ENCODE measurements at regions not wholly inside any gene's neighbourhood (a gene's known extent, or its start where the extent isn't known, plus 50 kb on each side); places are given as distances from the start of the nearest gene placed in this dataset.

- Histone ChIP-seq H3K9ac (ENCODE audit: low read length) (no peak overlapping the region), H2BK5ac (ENCODE audit: low read depth, low read length, poor library complexity) (no peak overlapping the region), H3K4ac (ENCODE audit: low read depth, low read length) (no peak overlapping the region), H3K14ac (ENCODE audit: low read length) (no peak overlapping the region), H3K79me1 (ENCODE audit: low read length) (peaks cover 2% of the 10 kb centered on the region), H3K27ac (ENCODE audit: low read depth, low read length) (no peak overlapping the region), H3K4me1 (ENCODE audit: control insufficient read depth in 1 of 2, insufficient read depth in 2 of 2, low read length in 2 of 2) (peaks cover 0 to 5% of the 10 kb centered on the region in 2 experiments), H3K27me3 (ENCODE audit: insufficient read depth, low read length) (no peaks in the 10 kb centered on the region), H2AK5ac (ENCODE audit: low read length) (no peak overlapping the region), H4K8ac (ENCODE audit: low read depth, low read length) (no peak overlapping the region), H3K18ac (ENCODE audit: low read length) (no peak overlapping the region), H2AFZ (ENCODE audit: insufficient read depth, low read length, poor library complexity) (no peak overlapping the region), H4K91ac (ENCODE audit: low read depth, low read length) (no peak overlapping the region), H3K79me2 (ENCODE audit: control insufficient read depth, insufficient read depth, low read length, poor library complexity) (no peaks in the 10 kb centered on the region), H3K9me3 (ENCODE audit: insufficient read depth, low read depth, low read length) (no peaks in the 10 kb centered on the region), H3K4me2 (ENCODE audit: low read length) (no peak overlapping the region), H4K12ac (ENCODE audit: low read depth, low read length) (no peak overlapping the region), H2BK120ac (ENCODE audit: insufficient read depth, low read length, poor library complexity) (no peak overlapping the region), H3K23ac (ENCODE audit: low read length) (no peak overlapping the region), H3K4me3 (ENCODE audit: low read depth, low read length) (no peak overlapping the region), H2BK12ac (ENCODE audit: low read length) (no peak overlapping the region), H3K36me3 (ENCODE audit: control insufficient read depth in 1 of 2, insufficient read depth in 2 of 2, low read length in 2 of 2) (peaks cover 0 to 2% of the 10 kb centered on the region in 2 experiments)
- no CpG with 5 or more reads among the region's 4 CpGs for WGBS (ENCODE audit: extremely low coverage, insufficient coverage, insufficient read length)
- DNase-seq, result no peak
These were observed 230.1 kb upstream of the GALNTL6 start for GRCh38 chr4:171582961-171583581.

GRCh38 chr4:171573181-171573580, 240.0 kb upstream of the GALNTL6 start:
- Histone ChIP-seq H4K12ac (ENCODE audit: low read depth, low read length) (no peak overlapping the region), H3K4me3 (ENCODE audit: low read depth, low read length) (no peak overlapping the region), H3K36me3 (ENCODE audit: control insufficient read depth in 1 of 2, insufficient read depth in 2 of 2, low read length in 2 of 2) (no peaks in the 10 kb centered on the region), H2BK120ac (ENCODE audit: insufficient read depth, low read length, poor library complexity) (no peak overlapping the region), H3K79me2 (ENCODE audit: control insufficient read depth, insufficient read depth, low read length, poor library complexity) (no peaks in the 10 kb centered on the region), H3K27ac (ENCODE audit: low read depth, low read length) (no peak overlapping the region), H2BK12ac (ENCODE audit: low read length) (no peak overlapping the region), H3K4me2 (ENCODE audit: low read length) (no peak overlapping the region), H2BK5ac (ENCODE audit: low read depth, low read length, poor library complexity) (no peak overlapping the region), H3K4me1 (ENCODE audit: control insufficient read depth in 1 of 2, insufficient read depth in 2 of 2, low read length in 2 of 2) (peaks cover 2 to 4% of the 10 kb centered on the region in 2 experiments), H4K8ac (ENCODE audit: low read depth, low read length) (no peak overlapping the region), H3K4ac (ENCODE audit: low read depth, low read length) (no peak overlapping the region), H4K91ac (ENCODE audit: low read depth, low read length) (no peak overlapping the region), H3K9ac (ENCODE audit: low read length) (no peak overlapping the region), H3K27me3 (ENCODE audit: insufficient read depth, low read length) (no peaks in the 10 kb centered on the region), H2AK5ac (ENCODE audit: low read length) (no peak overlapping the region), H3K79me1 (ENCODE audit: low read length) (no peaks in the 10 kb centered on the region), H3K18ac (ENCODE audit: low read length) (no peak overlapping the region), H3K14ac (ENCODE audit: low read length) (no peak overlapping the region), H2AFZ (ENCODE audit: insufficient read depth, low read length, poor library complexity) (no peak overlapping the region), H3K9me3 (ENCODE audit: insufficient read depth, low read depth, low read length) (peaks cover 2% of the 10 kb centered on the region), H3K23ac (ENCODE audit: low read length) (no peak overlapping the region)
- DNase-seq, result no peak
- no CpG with 5 or more reads among the region's 2 CpGs for WGBS (ENCODE audit: extremely low coverage, insufficient coverage, insufficient read length)

- Histone ChIP-seq H4K91ac (ENCODE audit: low read depth, low read length) (no peak overlapping the region), H4K8ac (ENCODE audit: low read depth, low read length) (no peak overlapping the region), H2BK12ac (ENCODE audit: low read length) (no peak overlapping the region), H3K9ac (ENCODE audit: low read length) (no peak overlapping the region), H3K27ac (ENCODE audit: low read depth, low read length) (no peak overlapping the region), H2AK5ac (ENCODE audit: low read length) (no peak overlapping the region), H3K9me3 (ENCODE audit: insufficient read depth, low read depth, low read length) (peaks cover 2% of the 10 kb centered on the region), H3K14ac (ENCODE audit: low read length) (no peak overlapping the region), H4K12ac (ENCODE audit: low read depth, low read length) (no peak overlapping the region), H3K79me1 (ENCODE audit: low read length) (no peaks in the 10 kb centered on the region), H3K4me3 (ENCODE audit: low read depth, low read length) (no peak overlapping the region), H3K27me3 (ENCODE audit: insufficient read depth, low read length) (no peaks in the 10 kb centered on the region), H2AFZ (ENCODE audit: insufficient read depth, low read length, poor library complexity) (no peak overlapping the region), H2BK5ac (ENCODE audit: low read depth, low read length, poor library complexity) (no peak overlapping the region), H3K18ac (ENCODE audit: low read length) (no peak overlapping the region), H3K36me3 (ENCODE audit: control insufficient read depth in 1 of 2, insufficient read depth in 2 of 2, low read length in 2 of 2) (no peaks in the 10 kb centered on the region), H3K4me2 (ENCODE audit: low read length) (no peak overlapping the region), H2BK120ac (ENCODE audit: insufficient read depth, low read length, poor library complexity) (no peak overlapping the region), H3K23ac (ENCODE audit: low read length) (no peak overlapping the region), H3K4me1 (ENCODE audit: control insufficient read depth in 1 of 2, insufficient read depth in 2 of 2, low read length in 2 of 2) (no peaks in the 10 kb centered on the region), H3K79me2 (ENCODE audit: control insufficient read depth, insufficient read depth, low read length, poor library complexity) (no peaks in the 10 kb centered on the region), H3K4ac (ENCODE audit: low read depth, low read length) (no peak overlapping the region)
- DNase-seq, result no peak
- no CpG with 5 or more reads among the region's 5 CpGs for WGBS (ENCODE audit: extremely low coverage, insufficient coverage, insufficient read length)
These were observed 247.9 kb upstream of the GALNTL6 start for GRCh38 chr4:171565130-171565788.

- no peak overlapping the region for H2BK12ac ChIP-seq (ENCODE audit: low read length)
- no peak overlapping the region for H4K8ac ChIP-seq (ENCODE audit: low read depth, low read length)
- H3K79me1 ChIP-seq (ENCODE audit: low read length), result no peaks in the 10 kb centered on the region
- no peaks in the 10 kb centered on the region for H3K9me3 ChIP-seq (ENCODE audit: insufficient read depth, low read depth, low read length)
- no peak overlapping the region for H3K4me2 ChIP-seq (ENCODE audit: low read length)
- no peaks in the 10 kb centered on the region for H3K79me2 ChIP-seq (ENCODE audit: control insufficient read depth, insufficient read depth, low read length, poor library complexity)
- no peaks in the 10 kb centered on the region for H3K36me3 ChIP-seq (ENCODE audit: control insufficient read depth in 1 of 2, insufficient read depth in 2 of 2, low read length in 2 of 2)
- H3K4ac ChIP-seq (ENCODE audit: low read depth, low read length), result no peak overlapping the region
- DNase-seq, result no peak
- no peaks in the 10 kb centered on the region for H3K27me3 ChIP-seq (ENCODE audit: insufficient read depth, low read length)
- H3K23ac ChIP-seq (ENCODE audit: low read length), result no peak overlapping the region
- H3K4me1 ChIP-seq (ENCODE audit: control insufficient read depth in 1 of 2, insufficient read depth in 2 of 2, low read length in 2 of 2), result no peaks in the 10 kb centered on the region
- no peak overlapping the region for H2AK5ac ChIP-seq (ENCODE audit: low read length)
- H3K14ac ChIP-seq (ENCODE audit: low read length), result no peak overlapping the region
- no peak overlapping the region for H4K12ac ChIP-seq (ENCODE audit: low read depth, low read length)
- WGBS (ENCODE audit: extremely low coverage, insufficient coverage, insufficient read length), result no CpG with 5 or more reads among the region's 1 CpG
- no peak overlapping the region for H2BK120ac ChIP-seq (ENCODE audit: insufficient read depth, low read length, poor library complexity)
- no peak overlapping the region for H3K18ac ChIP-seq (ENCODE audit: low read length)
- H2AFZ ChIP-seq (ENCODE audit: insufficient read depth, low read length, poor library complexity), result no peak overlapping the region
- H4K91ac ChIP-seq (ENCODE audit: low read depth, low read length), result no peak overlapping the region
- H3K27ac ChIP-seq (ENCODE audit: low read depth, low read length), result no peak overlapping the region
- H2BK5ac ChIP-seq (ENCODE audit: low read depth, low read length, poor library complexity), result no peak overlapping the region
- H3K9ac ChIP-seq (ENCODE audit: low read length), result no peak overlapping the region
- no peak overlapping the region for H3K4me3 ChIP-seq (ENCODE audit: low read depth, low read length)
These were observed 251.8 kb upstream of the GALNTL6 start for GRCh38 chr4:171561419-171561818.
